ENCODE measurements at regions not wholly inside any gene's neighbourhood (a gene's known extent, or its start where the extent isn't known, plus 50 kb on each side); places are given as distances from the start of the nearest gene placed in this dataset.

DNA sequence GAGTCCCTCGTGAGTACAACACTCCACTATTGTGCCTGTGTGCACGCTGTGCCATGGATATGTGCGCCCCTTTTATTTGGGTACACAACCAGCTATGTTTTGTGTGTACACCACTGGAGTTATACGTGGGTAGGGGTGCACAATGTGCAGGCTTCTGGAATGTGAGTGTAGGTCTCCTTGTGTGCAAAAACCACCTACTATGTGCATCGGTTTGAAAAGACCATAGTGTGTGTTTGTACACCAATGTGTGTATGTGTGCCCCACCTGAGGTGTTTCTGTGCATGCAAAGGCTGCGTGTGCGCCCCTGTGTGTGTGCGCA lies 86.4 kb upstream of the ALDH1L1 start:
- DNase-seq (ENCODE audit: low spot score), result no peak

DNA sequence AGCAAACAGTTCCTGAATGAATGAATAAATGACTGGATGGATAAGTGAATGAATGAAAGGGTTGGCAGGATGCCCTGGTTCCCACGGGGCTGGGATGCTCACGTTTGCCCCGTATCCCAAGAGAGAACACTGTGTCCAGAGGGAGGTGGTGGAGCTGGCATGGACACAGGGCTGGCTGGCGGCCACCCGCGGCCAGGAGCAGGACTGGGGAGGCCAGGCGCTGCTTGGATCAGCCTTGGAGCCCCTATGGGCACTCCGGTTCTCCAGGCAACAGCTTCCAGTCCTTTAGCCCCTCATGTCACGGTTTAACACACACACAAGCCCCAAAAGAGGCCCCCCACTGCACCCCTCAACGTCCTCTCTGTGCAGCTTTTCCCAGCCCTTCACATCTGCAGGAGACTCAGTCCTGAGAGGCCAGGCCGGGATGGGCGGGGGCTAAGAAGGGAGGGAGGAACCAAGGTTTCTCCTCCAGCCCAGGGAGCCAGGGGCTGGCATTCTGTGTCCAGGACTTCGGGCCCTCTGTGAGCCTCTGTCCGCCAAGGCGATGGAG lies 86.0 kb upstream of the ALDH1L1 start:
- no peak for DNase-seq (ENCODE audit: low spot score)

DNA sequence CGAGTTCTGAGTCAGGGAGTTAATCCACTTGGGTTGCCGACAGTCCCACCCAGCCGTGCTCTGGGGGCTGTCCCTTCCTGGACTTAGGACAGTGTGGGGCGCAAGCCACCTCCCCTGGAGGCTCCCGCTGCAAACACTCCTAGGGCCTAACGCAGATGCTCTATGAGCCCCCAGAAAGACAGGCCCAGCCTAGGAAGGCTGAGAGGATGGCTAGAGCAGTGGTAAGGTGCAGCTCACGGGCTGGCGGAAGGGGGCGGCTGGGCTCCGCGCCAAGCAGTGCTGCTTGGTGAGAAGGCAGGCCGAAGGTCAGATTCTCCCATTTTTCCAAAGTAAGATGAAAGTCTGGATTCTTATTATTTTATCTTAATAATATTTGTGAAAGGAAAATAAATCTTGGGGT lies 84.6 kb upstream of the ALDH1L1 start:
- no peak for DNase-seq (ENCODE audit: low spot score)

DNA sequence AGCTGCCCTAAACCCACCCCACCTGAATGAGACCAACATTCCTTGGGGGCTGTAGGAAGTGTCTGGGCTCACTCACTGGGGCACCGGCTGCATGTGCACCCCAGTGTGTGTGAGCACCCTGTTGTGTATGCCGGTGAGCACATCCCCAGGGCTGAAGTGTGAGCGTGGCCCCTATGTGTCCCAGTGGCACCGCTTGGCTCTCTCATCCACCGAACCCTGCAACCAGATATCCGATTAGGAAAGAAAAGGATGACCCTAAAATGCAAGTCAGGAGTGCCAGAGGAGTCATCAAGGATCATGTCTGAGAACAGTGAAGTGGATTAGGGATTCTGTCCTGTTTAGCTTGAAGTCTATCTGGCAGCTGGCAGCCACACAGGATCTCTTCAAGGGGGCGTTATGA lies 84.0 kb upstream of the ALDH1L1 start:
- no peak for DNase-seq (ENCODE audit: low spot score)

DNA sequence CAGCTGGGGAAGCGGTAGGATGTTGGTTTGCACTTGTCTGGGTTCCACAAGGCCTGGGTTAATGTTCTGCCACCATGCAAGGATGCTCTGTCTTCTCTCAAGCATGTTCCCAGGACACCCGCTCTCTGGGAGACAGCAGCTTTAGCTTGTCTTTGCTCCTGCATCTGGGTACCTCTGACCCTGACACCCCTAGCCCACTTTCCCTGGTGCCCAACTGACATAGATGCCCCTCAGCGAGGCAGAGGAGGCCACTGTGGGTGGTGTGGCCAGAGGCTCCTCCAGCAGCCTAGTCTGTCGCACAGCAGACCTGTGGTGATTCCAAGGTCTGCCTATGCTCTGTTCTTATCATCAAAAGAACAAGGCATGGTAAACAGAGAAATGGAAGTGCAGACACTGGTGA lies 83.6 kb upstream of the ALDH1L1 start:
- no peak for DNase-seq (ENCODE audit: low spot score)

DNA sequence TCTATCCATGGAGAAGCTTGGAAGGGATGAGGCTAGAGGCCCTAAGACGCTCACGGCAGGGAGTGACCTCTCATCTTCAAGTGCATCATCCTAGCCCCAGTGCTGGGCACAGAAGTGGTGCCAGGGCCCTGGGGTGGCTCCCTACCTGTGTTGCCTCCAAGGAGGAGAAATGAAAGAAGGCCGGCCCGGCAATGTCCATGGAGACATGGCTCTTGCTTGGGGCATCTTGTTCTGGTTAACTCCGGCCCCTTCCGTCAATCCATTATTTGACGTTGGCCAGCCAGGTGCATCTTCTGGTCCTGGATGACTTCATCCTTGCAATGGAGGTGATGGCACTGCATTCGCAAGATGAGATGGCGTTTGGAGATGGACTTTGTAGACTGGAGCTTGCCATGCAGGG lies 83.2 kb upstream of the ALDH1L1 start:
- DNase-seq (ENCODE audit: low spot score), result no peak

DNA sequence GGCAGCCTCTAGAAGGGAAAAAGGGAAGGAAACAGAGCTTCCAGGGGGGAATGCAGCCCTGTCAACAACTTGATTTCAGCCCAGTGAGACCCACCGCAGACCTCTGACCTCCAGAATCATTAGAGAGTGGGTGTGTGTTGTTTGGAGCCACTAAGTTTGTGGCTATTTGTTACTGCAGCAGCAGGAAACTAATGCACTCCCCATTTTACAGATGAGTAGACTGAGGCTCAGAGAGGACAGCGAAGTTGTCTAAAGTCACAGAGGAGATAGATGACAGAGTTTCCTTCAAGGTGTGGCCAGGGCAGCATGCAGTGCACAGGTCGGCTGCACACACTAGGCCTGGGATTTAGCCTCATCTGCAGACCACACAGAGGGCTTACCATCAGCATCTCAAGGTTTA lies 81.8 kb upstream of the ALDH1L1 start:
- DNase-seq (ENCODE audit: low spot score), result no peak

DNA sequence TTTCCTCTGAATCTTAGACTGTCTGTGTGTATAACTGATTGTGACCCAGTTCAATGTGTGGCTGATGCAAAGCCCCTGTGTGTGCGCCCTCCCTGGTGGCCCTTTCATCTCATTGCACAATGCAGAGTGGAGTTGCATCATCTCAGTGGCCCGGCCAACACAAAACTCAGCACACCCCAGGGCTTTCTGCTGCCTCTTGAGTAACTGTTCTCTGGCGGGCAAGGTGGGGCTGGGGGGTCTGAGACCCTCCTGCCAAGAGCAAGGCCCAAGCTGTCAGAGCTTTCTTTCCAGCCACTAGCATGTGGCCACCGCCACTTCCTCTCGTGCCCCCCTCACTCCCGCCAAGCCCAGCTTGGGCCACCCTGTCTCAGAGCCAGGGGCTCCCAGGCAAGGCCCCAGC lies 80.7 kb upstream of the ALDH1L1 start:
- DNase-seq (ENCODE audit: low spot score), result no peak

DNA sequence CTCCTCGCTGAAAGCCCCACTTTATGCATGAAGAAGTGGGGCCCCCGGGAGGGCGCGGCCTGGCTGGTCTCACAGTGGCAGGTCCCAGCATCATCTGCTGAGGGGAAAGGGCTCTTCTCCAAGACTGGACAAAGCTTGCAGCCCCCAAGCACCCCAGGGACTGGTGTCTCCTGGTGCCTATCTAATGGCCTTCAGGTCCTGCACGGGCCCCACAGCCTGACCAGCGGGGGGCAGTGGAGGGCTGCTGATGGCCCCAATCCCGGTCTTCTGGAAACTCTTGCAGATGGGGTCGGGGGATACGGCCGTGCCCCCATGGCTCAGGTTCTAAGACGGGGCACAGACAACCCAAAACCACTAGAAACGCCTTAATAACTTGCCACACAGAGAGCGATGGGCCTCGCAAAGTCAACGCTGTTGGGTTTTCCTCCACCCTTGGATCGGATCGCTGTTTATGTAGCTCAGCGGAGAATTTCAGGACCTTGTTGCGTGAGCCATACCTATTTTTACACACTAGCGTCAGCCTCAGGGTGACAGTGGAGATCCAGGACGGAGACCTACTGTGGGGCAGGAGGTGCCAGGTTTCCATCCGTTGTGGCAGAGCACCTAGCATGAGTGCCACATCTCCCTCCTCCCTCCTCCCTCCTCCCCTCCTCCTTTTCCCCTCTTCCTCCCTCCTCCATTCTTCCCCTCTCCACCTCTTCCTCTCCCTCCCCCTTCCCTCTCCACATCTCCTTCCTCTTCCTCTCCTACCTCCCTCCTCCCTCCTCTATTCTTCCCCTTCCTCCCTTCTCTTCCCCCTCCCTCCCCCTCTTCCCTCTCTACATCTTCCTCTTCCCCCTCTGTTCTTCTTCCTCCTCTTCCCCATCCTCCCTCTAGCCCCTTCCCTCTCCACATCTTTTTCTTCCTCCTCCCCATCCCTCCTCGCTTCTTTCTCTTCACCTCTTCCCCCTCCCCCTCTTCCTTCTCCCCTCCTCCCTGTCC lies 79.3 kb upstream of the ALDH1L1 start:
- no peak for DNase-seq (ENCODE audit: low spot score)

DNA sequence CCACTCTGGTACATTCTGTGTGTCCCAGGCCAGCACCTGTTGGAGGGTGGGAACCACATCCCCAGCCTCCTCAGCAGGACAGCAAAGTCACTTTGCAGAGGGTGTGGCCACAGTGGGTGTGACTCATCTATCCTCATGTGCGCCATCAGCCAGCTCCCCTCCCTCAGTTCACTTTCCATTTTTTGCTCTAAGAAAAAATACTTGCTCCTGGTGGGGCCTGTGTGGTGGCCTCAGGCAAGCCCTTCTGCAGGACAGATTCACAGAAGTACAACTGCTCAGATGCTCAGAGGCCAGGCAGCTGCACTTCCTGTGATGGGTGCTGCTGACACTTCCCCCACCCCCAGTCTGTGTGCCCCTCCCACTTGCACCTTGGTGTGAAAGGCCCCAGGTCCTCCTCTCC lies 78.3 kb upstream of the ALDH1L1 start:
- no peak for DNase-seq (ENCODE audit: low spot score)

DNA sequence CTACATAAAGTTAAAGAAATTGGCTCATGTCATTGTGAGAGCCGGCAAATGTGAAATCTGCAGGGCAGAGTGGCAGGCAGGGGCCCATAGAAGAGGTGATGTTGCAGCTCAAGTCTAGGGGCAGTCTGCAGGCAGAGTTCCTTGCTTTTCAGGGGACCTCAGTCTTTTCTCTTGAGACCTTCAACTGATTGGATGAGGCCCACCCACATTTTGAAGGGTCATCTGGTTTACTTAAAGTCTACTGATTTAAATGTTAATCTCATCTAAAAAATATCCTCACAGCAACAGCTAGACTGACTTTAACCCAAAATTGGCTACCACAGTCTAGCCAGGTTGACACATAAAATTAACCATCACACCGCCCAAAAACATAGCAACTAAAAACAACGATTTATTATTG lies 77.6 kb upstream of the ALDH1L1 start:
- no peak for DNase-seq (ENCODE audit: low spot score)

DNA sequence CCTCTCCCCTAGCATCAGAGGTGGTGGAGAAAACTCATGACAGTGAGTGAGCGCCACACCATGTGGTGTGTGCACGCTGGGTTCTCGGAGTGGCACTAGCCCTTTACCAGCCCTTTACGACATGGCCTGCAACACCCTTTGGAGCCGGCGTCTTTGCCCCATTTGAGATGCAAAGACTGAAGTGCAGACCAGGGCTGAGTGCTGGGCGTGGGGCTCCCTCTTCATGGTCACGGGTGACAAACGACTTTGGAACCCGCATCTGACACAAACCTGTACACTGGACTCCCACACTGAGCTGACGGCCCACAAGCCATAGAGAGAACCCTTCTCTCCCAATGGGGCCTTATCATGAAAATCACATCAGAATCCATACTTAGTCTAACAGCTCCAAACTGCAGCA lies 76.8 kb upstream of the ALDH1L1 start:
- no peak for DNase-seq (ENCODE audit: low spot score)

DNA sequence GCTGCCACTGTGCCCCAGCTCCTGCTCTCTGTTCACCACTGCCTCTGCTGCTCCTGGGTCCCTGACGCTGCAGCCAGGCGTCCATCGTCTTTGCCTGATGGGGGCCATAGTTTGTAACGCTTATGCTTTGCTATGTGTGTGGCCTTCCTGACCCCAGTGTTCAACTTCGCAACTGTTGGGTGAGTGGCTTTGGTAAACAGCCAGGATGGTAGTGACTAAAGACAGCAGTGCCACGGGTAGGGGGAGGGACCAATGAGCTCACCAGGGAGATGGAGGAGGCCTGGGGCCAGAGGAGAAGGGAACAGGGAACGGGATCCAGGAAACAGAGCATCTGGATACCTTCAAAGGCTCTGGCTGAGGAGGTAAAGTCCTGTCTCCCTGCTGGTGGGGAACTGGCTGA lies 75.9 kb upstream of the ALDH1L1 start:
- no peak for DNase-seq (ENCODE audit: low spot score)

DNA sequence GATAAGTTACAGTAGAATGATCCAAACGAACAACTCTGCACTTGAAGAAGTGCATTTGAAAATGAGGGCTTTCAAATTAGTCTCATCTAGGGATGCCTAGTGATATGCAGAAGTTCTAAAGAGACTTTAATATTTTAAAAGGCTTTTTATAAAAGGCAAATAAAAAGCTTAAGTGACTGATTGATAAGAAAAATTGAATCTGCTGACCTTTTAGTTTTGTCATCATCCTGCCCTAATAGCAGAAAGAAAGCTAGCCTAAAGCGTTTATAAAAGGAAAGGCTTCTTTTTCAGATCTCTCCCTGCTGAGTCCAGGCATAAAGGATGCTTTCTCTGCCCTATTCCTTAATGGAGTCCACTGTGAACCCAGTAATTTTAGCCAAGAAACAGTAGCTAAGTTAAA lies 72.7 kb upstream of the ALDH1L1 start:
- DNase-seq (ENCODE audit: low spot score), result no peak

DNA sequence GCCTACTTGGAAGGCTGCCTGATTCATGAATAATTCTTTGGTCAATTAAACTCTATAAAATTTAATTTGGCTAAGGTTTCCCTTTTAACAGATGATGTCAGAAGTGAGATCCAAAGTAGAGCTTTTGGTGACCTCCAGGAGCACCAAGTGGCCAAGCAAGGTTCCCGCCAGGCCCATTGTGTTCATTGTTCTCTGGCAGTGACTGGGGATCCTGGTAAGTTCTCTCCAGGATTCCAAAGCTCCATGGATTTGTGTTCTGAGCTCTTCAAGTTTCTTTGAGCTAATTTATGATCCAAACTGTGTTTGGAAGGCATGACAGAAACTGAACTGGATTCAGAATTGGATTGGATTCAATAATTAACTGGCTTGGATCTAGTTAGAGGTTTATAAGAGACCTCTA lies 72.0 kb upstream of the ALDH1L1 start:
- DNase-seq (ENCODE audit: low spot score), result no peak

DNA sequence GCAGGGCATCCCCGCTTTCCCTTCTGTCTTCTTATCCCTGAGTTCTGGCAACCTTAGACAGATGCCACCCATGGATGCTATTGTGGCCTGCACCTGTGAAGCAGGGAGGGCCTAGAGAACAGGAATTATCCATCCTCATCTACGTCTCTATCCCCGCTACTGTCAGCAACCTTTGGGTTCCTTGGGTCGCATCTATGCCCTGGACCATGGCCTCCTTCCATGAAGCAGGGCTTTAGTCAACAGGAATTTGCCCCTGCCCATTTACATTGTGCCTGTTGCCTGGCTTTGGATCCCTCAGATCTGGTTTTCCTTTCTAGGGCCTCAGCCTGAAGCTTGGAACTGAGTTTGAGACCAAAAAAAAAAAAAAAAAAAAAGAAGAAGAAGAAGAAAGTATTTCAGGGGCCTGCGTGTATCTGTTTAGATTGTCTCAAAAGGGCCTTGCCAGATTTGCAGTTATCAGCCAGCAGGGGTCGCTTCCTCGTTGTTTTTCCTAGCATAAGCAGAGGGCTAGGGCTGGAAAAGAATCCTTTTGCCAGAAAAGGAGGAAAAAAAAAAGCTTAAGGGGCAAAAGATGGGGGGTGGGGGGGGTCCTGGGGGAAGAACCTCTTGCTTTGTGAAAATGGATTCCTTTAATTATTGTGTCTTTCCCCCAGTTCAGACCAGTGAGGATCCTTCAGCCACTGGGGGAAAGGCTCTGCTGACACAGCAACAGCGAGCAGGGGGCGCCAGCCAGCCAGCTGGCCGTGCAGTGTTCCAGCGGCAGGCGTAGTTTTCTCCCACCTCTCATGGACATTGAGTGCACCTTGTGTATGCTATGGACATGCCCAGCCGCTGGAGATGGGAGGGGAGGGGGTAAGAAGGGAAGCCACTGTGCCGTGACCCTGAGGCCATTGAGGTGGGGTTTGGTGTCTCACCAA lies 65.7 kb upstream of the ALDH1L1 start:
- peak; percentile 11 for DNase-seq (ENCODE audit: low spot score)
